H1 (cell line): ENCODE measurements at regions not wholly inside any gene's neighbourhood (a gene's known extent, or its start where the extent isn't known, plus 50 kb on each side); places are given as distances from the start of the nearest gene placed in this dataset.

Experiments used
- CTCF ChIA-PET: fragments of 300-600 bp; sonication (Branson Sonifier 250); formaldehyde crosslinking; loops from one replicate; lab custom pipeline; 2021; ENCODE audit not compliant: partially characterized antibody; lab: Charles Lee
- POLR2A ChIA-PET: fragments of 300-600 bp; sonication (Branson Sonifier 250); formaldehyde crosslinking; loops from one replicate; lab custom pipeline; 2021; ENCODE audit warnings: inconsistent platforms; ENCODE audit not compliant: partially characterized antibody; lab: Charles Lee
- DNase-seq, 2 experiments: peaks; one replicate each; pipeline versions ENCODE4 v3.0.0 to v3.0.0-alpha.2; 2010 to 2022; ENCODE audit warnings: low spot score in 2 of 2, low read depth in 1 of 2, mixed read lengths in 1 of 2
- FAIRE-seq: peaks from 2 replicates; lab custom pipeline; 2011; peaks lifted over from hg19 to GRCh38; lab: Jason Lieb, UNC
- H2AFZ ChIP-seq: 2 replicates; pipeline ENCODE4 v1.8.1; 2012; ENCODE audit warnings: low read length, inconsistent platforms
- H2AK5ac ChIP-seq: 2 replicates; pipeline ENCODE4 v1.6.1; 2013; ENCODE audit warnings: low read depth, low read length
- H2BK120ac ChIP-seq: replicated peaks from 2 replicates; pipeline ENCODE3; 2013; ENCODE audit warnings: low read depth, low read length, inconsistent platforms
- H2BK12ac ChIP-seq: 2 replicates; pipeline ENCODE4 v1.6.1; 2013; ENCODE audit warnings: low read depth, low read length
- H2BK15ac ChIP-seq: 2 replicates; pipeline ENCODE4 v1.6.1; 2013; ENCODE audit warnings: low read length
- H2BK20ac ChIP-seq: 2 replicates; pipeline ENCODE4 v1.6.1; 2013; ENCODE audit warnings: low read length
- H2BK5ac ChIP-seq: 2 replicates; pipeline ENCODE4 v1.6.1; 2013; ENCODE audit warnings: low read depth, low read length
- H3K14ac ChIP-seq: 2 replicates; pipeline ENCODE4 v1.6.1; 2013; ENCODE audit warnings: inconsistent platforms; ENCODE audit not compliant: insufficient read length
- H3K18ac ChIP-seq: 2 replicates; pipeline ENCODE4 v1.6.1; 2013; ENCODE audit warnings: low read length; ENCODE audit errors: extremely low read depth
- H3K23ac ChIP-seq: 2 replicates; pipeline ENCODE4 v1.6.1; 2013; ENCODE audit warnings: inconsistent platforms; ENCODE audit not compliant: insufficient read length
- H3K23me2 ChIP-seq: 2 replicates; pipeline ENCODE4 v1.6.1; 2013; ENCODE audit warnings: low read depth, low read length
- H3K27ac ChIP-seq: 2 replicates; pipeline ENCODE4 v1.6.1; 2011; ENCODE audit warnings: low read depth, low read length, inconsistent platforms
- H3K27me3 ChIP-seq, 4 experiments: replicated peaks in 1 of 4; 1 replicate in 1 of 4; 2 replicates in 3 of 4; pipeline versions ENCODE4 v1.6.1 to v1.8.1; 2011 to 2013; ENCODE audit warnings: low read length in 3 of 4, mild to moderate bottlenecking in 3 of 4, inconsistent platforms in 2 of 4, mixed read lengths in 2 of 4, moderate library complexity in 1 of 4; ENCODE audit not compliant: control insufficient read depth in 3 of 4, insufficient read depth in 3 of 4; ENCODE audit errors: extremely low read depth in 1 of 4
- H3K36me3 ChIP-seq, 4 experiments: 2 replicates each; pipeline versions ENCODE4 v1.6.1 to v1.8.1; 2011 to 2013; ENCODE audit warnings: mild to moderate bottlenecking in 4 of 4, low read length in 3 of 4, moderate library complexity in 2 of 4, control low read depth in 1 of 4, inconsistent platforms in 1 of 4; ENCODE audit not compliant: insufficient read depth in 4 of 4, control insufficient read depth in 2 of 4
- H3K4ac ChIP-seq: replicated peaks from 2 replicates; pipeline ENCODE3; 2013; ENCODE audit warnings: low read length, low read depth, mixed read lengths, inconsistent platforms; ENCODE audit not compliant: insufficient read length
- H3K4me1 ChIP-seq, 4 experiments: replicated peaks in 1 of 4; 1 replicate in 1 of 4; 2 replicates in 3 of 4; pipeline versions ENCODE4 v1.6.1 to v1.8.1; 2011 to 2013; ENCODE audit warnings: low read length in 3 of 4, inconsistent platforms in 2 of 4, mixed read lengths in 1 of 4; ENCODE audit not compliant: insufficient read depth in 4 of 4, control insufficient read depth in 3 of 4
- H3K4me2 ChIP-seq, 2 experiments: 2 replicates each; pipeline versions ENCODE4 v1.6.1 to v1.8.1; 2011 to 2013; ENCODE audit warnings: low read depth in 2 of 2, low read length in 2 of 2, control low read depth in 1 of 2, inconsistent platforms in 1 of 2, mild to moderate bottlenecking in 1 of 2; ENCODE audit not compliant: insufficient read depth in 1 of 2
- H3K4me3 ChIP-seq, 4 experiments: fragments of 200-600, 300-600 bp in 1 of 4; sonication (generic), shearing (Covaris generic), sonication (Bioruptor Twin) in 1 of 4; 2 replicates each; pipeline versions ENCODE4 v1.5.1 to v1.8.1; 2011 to 2016; ENCODE audit warnings: low read length in 4 of 4, low read depth in 3 of 4, control low read depth in 2 of 4, inconsistent platforms in 2 of 4, mild to moderate bottlenecking in 2 of 4, mixed read lengths in 1 of 4, moderate library complexity in 1 of 4; ENCODE audit not compliant: insufficient read depth in 2 of 4; ENCODE audit errors: extremely low read depth in 1 of 4
- H3K56ac ChIP-seq: replicated peaks from 2 replicates; pipeline ENCODE3; 2013; ENCODE audit warnings: low read depth, mild to moderate bottlenecking, mixed read lengths, low read length, inconsistent platforms; ENCODE audit not compliant: insufficient read length
- H3K79me1 ChIP-seq: 2 replicates; pipeline ENCODE4 v1.6.1; 2013; ENCODE audit warnings: low read depth, low read length, control low read depth
- H3K79me2 ChIP-seq, 2 experiments: 2 replicates each; pipeline versions ENCODE4 v1.6.1 to v1.8.1; 2012 to 2013; ENCODE audit warnings: low read length in 2 of 2, mild to moderate bottlenecking in 2 of 2, inconsistent platforms in 1 of 2; ENCODE audit not compliant: insufficient read depth in 2 of 2, control insufficient read depth in 1 of 2
- H3K9ac ChIP-seq, 4 experiments: replicated peaks in 1 of 4; 1 replicate in 1 of 4; 2 replicates in 3 of 4; pipeline versions ENCODE4 v1.6.1 to v1.8.1; 2011 to 2013; ENCODE audit warnings: low read depth in 3 of 4, low read length in 3 of 4, control low read depth in 2 of 4, mild to moderate bottlenecking in 2 of 4, moderate library complexity in 2 of 4, inconsistent platforms in 1 of 4; ENCODE audit errors: extremely low read depth in 1 of 4
- H3K9me3 ChIP-seq, 2 experiments: 2 replicates each; pipeline versions ENCODE4 v1.6.1 to v1.8.1; 2012 to 2013; ENCODE audit warnings: mild to moderate bottlenecking in 2 of 2, moderate library complexity in 2 of 2, control low read depth in 1 of 2, inconsistent platforms in 1 of 2, low read depth in 1 of 2, low read length in 1 of 2, mixed read lengths in 1 of 2; ENCODE audit not compliant: insufficient read depth in 2 of 2
- H4K20me1 ChIP-seq, 2 experiments: replicated peaks in 1 of 2; 2 replicates each; pipeline versions ENCODE3 to v1.8.1; 2011 to 2013; ENCODE audit warnings: inconsistent platforms in 2 of 2, low read length in 2 of 2, mild to moderate bottlenecking in 1 of 2; ENCODE audit not compliant: insufficient read depth in 2 of 2, control insufficient read depth in 1 of 2
- H4K5ac ChIP-seq: 2 replicates; pipeline ENCODE4 v1.6.1; 2013; ENCODE audit warnings: low read length, low read depth, mixed read lengths, inconsistent platforms; ENCODE audit not compliant: insufficient read length
- H4K8ac ChIP-seq: 2 replicates; pipeline ENCODE4 v1.8.0; 2013; ENCODE audit warnings: mild to moderate bottlenecking, moderate library complexity, low read length, inconsistent platforms; ENCODE audit not compliant: insufficient read depth; ENCODE audit errors: extremely low read depth
- H4K91ac ChIP-seq: replicated peaks from 2 replicates; pipeline ENCODE3; 2013; ENCODE audit warnings: low read length, mixed read lengths, inconsistent platforms; ENCODE audit not compliant: insufficient read length
- ASH2L ChIP-seq: fragments of 200-600, 300-600 bp; sonication (generic); IDR thresholded peaks from one replicate; pipeline ENCODE4 v1.7.1; 2017; ENCODE audit warnings: low read length
- CEBPB ChIP-seq: IDR thresholded peaks from 2 replicates; pipeline ENCODE4 v1.6.1; 2012; ENCODE audit warnings: low read depth, low read length
- CHD2 ChIP-seq: IDR thresholded peaks from 2 replicates; pipeline ENCODE4 v1.6.1; 2012; ENCODE audit warnings: low read length, improper control_type of control experiment
- EP300 ChIP-seq, 2 experiments: IDR thresholded peaks; 1 replicate in 1 of 2; 2 replicates in 1 of 2; pipeline ENCODE4 v1.6.1; 2011 to 2012; ENCODE audit warnings: low read depth in 2 of 2, low read length in 2 of 2, mild to moderate bottlenecking in 2 of 2, borderline replicate concordance in 1 of 2, inconsistent platforms in 1 of 2, moderate library complexity in 1 of 2
- HDAC6 ChIP-seq: IDR thresholded peaks from one replicate; pipeline ENCODE4 v1.7.1; 2012; ENCODE audit warnings: low read depth, mild to moderate bottlenecking, inconsistent platforms, low read length, moderate library complexity
- POLR2AphosphoS5 ChIP-seq: IDR thresholded peaks from 2 replicates; pipeline ENCODE4 v1.6.1; 2011; ENCODE audit warnings: low read depth, low read length
- SAP30 ChIP-seq: fragments of 300-600 bp; sonication (generic); IDR thresholded peaks from 2 replicates; pipeline ENCODE4 v1.7.1; 2012; ENCODE audit warnings: low read length, moderate library complexity, mild to moderate bottlenecking, inconsistent platforms; ENCODE audit not compliant: insufficient read depth, insufficient replicate concordance
- SP4 ChIP-seq: IDR thresholded peaks from 2 replicates; pipeline ENCODE4 v1.6.1; 2012; ENCODE audit warnings: low read length, inconsistent platforms
- SUZ12 ChIP-seq: fragments of 200-600 bp; sonication (generic); IDR thresholded peaks from 2 replicates; pipeline ENCODE4 v1.6.1; 2012; ENCODE audit warnings: mild to moderate bottlenecking, inconsistent platforms, low read length, moderate library complexity, mixed read lengths
- TBP ChIP-seq: IDR thresholded peaks from 2 replicates; pipeline ENCODE4 v1.6.1; 2011; ENCODE audit warnings: low read depth, low read length, improper control_type of control experiment
- TEAD4 ChIP-seq: IDR thresholded peaks from 2 replicates; pipeline ENCODE4 v1.6.1; 2012; ENCODE audit warnings: low read depth, low read length, inconsistent platforms, mixed read lengths
- WGBS, 2 experiments: shearing (Covaris generic) in 1 of 2; methylation state at CpG; one replicate each; pipeline versions ENCODE4 v1.1.6 to v1.1.7; 2013 to 2015; ENCODE audit warnings: low lambda C conversion rate in 2 of 2, mixed read lengths in 2 of 2, inconsistent platforms in 1 of 2, low coverage in 1 of 2, missing lambda C conversion rate in 1 of 2; ENCODE audit not compliant: insufficient replicate concordance in 2 of 2, insufficient coverage in 1 of 2, insufficient read length in 1 of 2; ENCODE audit errors: extremely low coverage in 1 of 2, missing lambda C conversion rate in 1 of 2; 5-methylcytosine and 5-hydroxymethylcytosine counted together

DNA sequence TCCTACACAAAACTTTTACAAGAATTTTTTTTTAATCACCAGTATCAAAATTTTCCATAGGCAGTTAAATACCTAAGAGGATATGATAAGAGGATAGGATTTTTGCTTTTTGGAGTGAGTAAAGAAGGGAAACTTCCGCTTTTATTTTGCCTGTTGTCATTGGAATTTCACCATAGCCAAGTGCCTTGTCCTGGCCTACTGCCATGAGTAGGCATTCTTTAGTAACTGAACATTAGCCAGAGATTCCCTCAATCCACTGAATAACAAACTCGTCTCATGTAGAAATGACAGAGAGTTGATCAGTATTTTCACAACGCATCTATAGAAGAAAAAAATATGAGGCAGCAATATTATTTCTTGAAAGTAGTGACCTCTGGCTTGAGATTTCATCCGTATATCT lies 289.6 kb upstream of the ADAMTSL1 start:
- Histone ChIP-seq H2AK5ac (no peak overlapping the region), H3K4me1 (no peaks in the 10 kb centered on the region), H3K4me3 (no peak overlapping the region), H3K23ac (no peak overlapping the region), H3K4ac (no peak overlapping the region), H3K18ac (no peak overlapping the region), H4K5ac (no peak overlapping the region), H3K56ac (no peak overlapping the region), H3K27ac (no peak overlapping the region), H4K8ac (no peak overlapping the region), H3K79me2 (no peaks in the 10 kb centered on the region), H4K91ac (no peak overlapping the region), H2BK120ac (no peak overlapping the region), H3K9me3 (no peaks in the 10 kb centered on the region; a peak in 1 of 4 replicates), H3K4me2 (no peak overlapping the region), H3K14ac (no peak overlapping the region), H3K79me1 (no peaks in the 10 kb centered on the region), H4K20me1 (no peaks in the 10 kb centered on the region), H2AFZ (no peak overlapping the region), H2BK5ac (no peak overlapping the region), H2BK15ac (no peak overlapping the region), H2BK12ac (no peak overlapping the region), H2BK20ac (no peak overlapping the region), H3K36me3 (no peaks in the 10 kb centered on the region), H3K23me2 (no peaks in the 10 kb centered on the region; the same call in 1 of the 2 replicates), H3K9ac (no peak overlapping the region), H3K27me3 (no peaks in the 10 kb centered on the region)
- CTCF ChIA-PET, result no interaction called here
- FAIRE-seq, result no peak
- 93% methylated on average over 4 of the region's 4 CpGs; no CpG with 5 or more reads in 1 of the 2 experiments for WGBS, 2 experiments
- POLR2A ChIA-PET, result no interaction called here
- no peak for DNase-seq
- no peak for TF ChIP-seq POLR2AphosphoS5
- TF ChIP-seq EP300 (IDR thresholded peaks at IDR 0.05; ENCODE audit: borderline replicate concordance in 1 of 2, low read depth in 2 of 2, low read length in 2 of 2), result no peak
- TF ChIP-seq ASH2L, result no peak
- TF ChIP-seq CHD2, result no peak
- TF ChIP-seq TBP, result no peak
- TF ChIP-seq SP4, result no peak
- TF ChIP-seq SUZ12, result no peak
- TF ChIP-seq TEAD4, result no peak
- TF ChIP-seq HDAC6, result no peak
- no peak for TF ChIP-seq CEBPB
- TF ChIP-seq SAP30, result no peak
